HS-5 (cell line): ENCODE measurements at regions not wholly inside any gene's neighbourhood (a gene's known extent, or its start where the extent isn't known, plus 50 kb on each side); places are given as distances from the start of the nearest gene placed in this dataset.

Experiments
- DNase-seq: peaks from one replicate; pipeline ENCODE4 v3.0.0-alpha.2; 2012; ENCODE audit warnings: low read depth

- no peak for DNase-seq
Observed at GRCh38 chr7:38070718-38071117, 107.3 kb upstream of the STARD3NL start.

GRCh38 chr7:38086857-38087256, 91.2 kb upstream of the STARD3NL start:
- no peak for DNase-seq

GRCh38 chr7:38102507-38102906, 75.5 kb upstream of the STARD3NL start:
- no peak for DNase-seq

- peak; percentile 31 for DNase-seq
Observed at GRCh38 chr7:38105874-38106483, 72.1 kb upstream of the STARD3NL start.

- DNase-seq: peak; percentile 37
Observed at GRCh38 chr7:38107486-38107893, 70.6 kb upstream of the STARD3NL start.

GRCh38 chr7:38112075-38112474, 66.0 kb upstream of the STARD3NL start:
- no peak for DNase-seq

GRCh38 chr7:38120076-38120475, 58.0 kb upstream of the STARD3NL start:
- no peak for DNase-seq

- DNase-seq: no peak
Observed at GRCh38 chr7:38122501-38122900, 55.5 kb upstream of the STARD3NL start.

- DNase-seq: no peak
Observed at GRCh38 chr7:38123494-38123893, 54.6 kb upstream of the STARD3NL start.

GRCh38 chr7:38127216-38128207, 50.5 kb upstream of the STARD3NL start:
- DNase-seq: no peak
